ENCODE measurements at regions not wholly inside any gene's neighbourhood (a gene's known extent, or its start where the extent isn't known, plus 50 kb on each side); places are given as distances from the start of the nearest gene placed in this dataset.

DNA sequence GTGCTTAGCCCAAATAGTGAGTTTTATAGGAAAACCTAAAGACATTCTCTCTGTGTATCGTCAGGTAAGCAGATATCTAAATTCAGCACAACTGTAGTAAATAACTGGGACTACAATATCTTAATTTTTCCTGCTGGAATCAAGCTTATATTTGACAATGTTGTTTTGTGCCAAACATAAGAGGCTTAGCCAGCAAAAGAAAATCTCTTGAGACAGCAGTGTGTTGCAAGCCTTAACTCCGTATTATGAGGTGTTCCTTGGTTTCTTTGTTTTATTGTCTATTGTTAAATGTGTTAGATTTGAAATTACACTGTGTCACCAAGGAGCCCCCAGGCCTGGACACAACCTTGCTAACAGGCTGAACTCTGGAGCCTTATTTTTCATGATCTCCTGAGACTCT is 1570.6 kb upstream of the GOT2 start:
- Histone ChIP-seq H2AFZ (no peak overlapping the region), H3K27me3 (ENCODE audit: insufficient read depth) (no peaks in the 10 kb centered on the region), H3F3A (replicated peaks; ENCODE audit: low read depth) (no peaks in the 10 kb centered on the region), H3K9me2 (ENCODE audit: insufficient read depth) (peaks cover 6% of the 10 kb centered on the region), H3K4me3 (no peak overlapping the region), H4K20me1 (replicated peaks; ENCODE audit: insufficient read depth) (no peaks in the 10 kb centered on the region), H3K27ac (ENCODE audit: low read depth) (no peak overlapping the region), H3K36me3 (ENCODE audit: insufficient read depth) (no peaks in the 10 kb centered on the region), H3K79me2 (replicated peaks; ENCODE audit: insufficient read depth) (no peaks in the 10 kb centered on the region), H3K4me1 (ENCODE audit: insufficient read depth) (no peaks in the 10 kb centered on the region), H3K4me2 (no peak overlapping the region)
- Mint-ChIP-seq H3K9me3 (no peaks in the 10 kb centered on the region; the same call in 2 of the 3 replicates), H3K36me3 (ENCODE audit: low read depth) (no peaks in the 10 kb centered on the region), H3K27me3 (ENCODE audit: insufficient read depth, low read depth, poor library complexity) (no peaks in the 10 kb centered on the region), H3K27ac (no peak overlapping the region), H3K4me1 (no peaks in the 10 kb centered on the region; the same call in 2 of the 3 replicates), H3K4me3 (no peak overlapping the region)
- TF ChIP-seq, protein P1, sequence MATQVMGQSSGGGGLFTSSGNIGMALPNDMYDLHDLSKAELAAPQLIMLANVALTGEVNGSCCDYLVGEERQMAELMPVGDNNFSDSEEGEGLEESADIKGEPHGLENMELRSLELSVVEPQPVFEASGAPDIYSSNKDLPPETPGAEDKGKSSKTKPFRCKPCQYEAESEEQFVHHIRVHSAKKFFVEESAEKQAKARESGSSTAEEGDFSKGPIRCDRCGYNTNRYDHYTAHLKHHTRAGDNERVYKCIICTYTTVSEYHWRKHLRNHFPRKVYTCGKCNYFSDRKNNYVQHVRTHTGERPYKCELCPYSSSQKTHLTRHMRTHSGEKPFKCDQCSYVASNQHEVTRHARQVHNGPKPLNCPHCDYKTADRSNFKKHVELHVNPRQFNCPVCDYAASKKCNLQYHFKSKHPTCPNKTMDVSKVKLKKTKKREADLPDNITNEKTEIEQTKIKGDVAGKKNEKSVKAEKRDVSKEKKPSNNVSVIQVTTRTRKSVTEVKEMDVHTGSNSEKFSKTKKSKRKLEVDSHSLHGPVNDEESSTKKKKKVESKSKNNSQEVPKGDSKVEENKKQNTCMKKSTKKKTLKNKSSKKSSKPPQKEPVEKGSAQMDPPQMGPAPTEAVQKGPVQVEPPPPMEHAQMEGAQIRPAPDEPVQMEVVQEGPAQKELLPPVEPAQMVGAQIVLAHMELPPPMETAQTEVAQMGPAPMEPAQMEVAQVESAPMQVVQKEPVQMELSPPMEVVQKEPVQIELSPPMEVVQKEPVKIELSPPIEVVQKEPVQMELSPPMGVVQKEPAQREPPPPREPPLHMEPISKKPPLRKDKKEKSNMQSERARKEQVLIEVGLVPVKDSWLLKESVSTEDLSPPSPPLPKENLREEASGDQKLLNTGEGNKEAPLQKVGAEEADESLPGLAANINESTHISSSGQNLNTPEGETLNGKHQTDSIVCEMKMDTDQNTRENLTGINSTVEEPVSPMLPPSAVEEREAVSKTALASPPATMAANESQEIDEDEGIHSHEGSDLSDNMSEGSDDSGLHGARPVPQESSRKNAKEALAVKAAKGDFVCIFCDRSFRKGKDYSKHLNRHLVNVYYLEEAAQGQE (IDR thresholded peaks at IDR 0.05; ENCODE audit: unreplicated experiment), result no peak
- no peak for ATAC-seq
- DNase-seq (ENCODE audit: low spot score), result no peak

DNA sequence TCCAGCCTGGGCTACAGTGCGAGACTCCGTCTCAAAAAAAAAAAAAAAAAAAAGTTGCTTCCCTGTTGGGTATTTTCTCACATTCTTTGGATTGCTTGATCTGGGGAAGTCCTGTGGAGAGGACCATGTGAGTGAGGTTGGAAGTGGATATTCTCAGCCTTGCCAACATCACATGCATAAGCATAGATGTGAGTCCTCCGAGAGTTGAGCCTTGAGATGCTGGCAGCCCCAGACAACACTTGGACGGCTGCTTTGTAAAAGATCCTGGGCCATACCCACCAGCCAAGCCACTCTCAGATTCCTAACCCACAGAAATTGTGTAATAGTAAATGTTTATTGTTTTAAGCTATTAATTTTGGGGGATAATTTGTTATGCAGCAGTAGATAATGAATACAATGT is 1570.0 kb upstream of the GOT2 start:
- H3K9me3 Mint-ChIP-seq, result no peaks in the 10 kb centered on the region; the same call in 2 of the 3 replicates
- H3K27ac Mint-ChIP-seq, result no peak overlapping the region
- Histone ChIP-seq H3K4me1 (ENCODE audit: insufficient read depth) (no peaks in the 10 kb centered on the region), H3K36me3 (ENCODE audit: insufficient read depth) (no peaks in the 10 kb centered on the region), H3K4me3 (no peak overlapping the region), H3K4me2 (no peak overlapping the region), H3K9me2 (ENCODE audit: insufficient read depth) (peaks cover 6% of the 10 kb centered on the region), H3K27ac (ENCODE audit: low read depth) (no peak overlapping the region), H3K79me2 (replicated peaks; ENCODE audit: insufficient read depth) (no peaks in the 10 kb centered on the region), H3K27me3 (ENCODE audit: insufficient read depth) (no peaks in the 10 kb centered on the region), H2AFZ (no peak overlapping the region), H3F3A (replicated peaks; ENCODE audit: low read depth) (no peaks in the 10 kb centered on the region), H4K20me1 (replicated peaks; ENCODE audit: insufficient read depth) (no peaks in the 10 kb centered on the region)
- H3K4me3 Mint-ChIP-seq, result no peak overlapping the region
- DNase-seq (ENCODE audit: low spot score) (no peak), ATAC-seq (no peak)
- no peaks in the 10 kb centered on the region for H3K36me3 Mint-ChIP-seq (ENCODE audit: low read depth)
- H3K27me3 Mint-ChIP-seq (ENCODE audit: insufficient read depth, low read depth, poor library complexity), result no peaks in the 10 kb centered on the region
- no peaks in the 10 kb centered on the region for H3K4me1 Mint-ChIP-seq
- TF ChIP-seq STAT1 (IDR thresholded peaks at IDR 0.05; ENCODE audit: unreplicated experiment), result no peak
- TF ChIP-seq POLR2AphosphoS5 (IDR thresholded peaks at IDR 0.05; ENCODE audit: low read depth), result no peak
- TF ChIP-seq, protein P2, sequence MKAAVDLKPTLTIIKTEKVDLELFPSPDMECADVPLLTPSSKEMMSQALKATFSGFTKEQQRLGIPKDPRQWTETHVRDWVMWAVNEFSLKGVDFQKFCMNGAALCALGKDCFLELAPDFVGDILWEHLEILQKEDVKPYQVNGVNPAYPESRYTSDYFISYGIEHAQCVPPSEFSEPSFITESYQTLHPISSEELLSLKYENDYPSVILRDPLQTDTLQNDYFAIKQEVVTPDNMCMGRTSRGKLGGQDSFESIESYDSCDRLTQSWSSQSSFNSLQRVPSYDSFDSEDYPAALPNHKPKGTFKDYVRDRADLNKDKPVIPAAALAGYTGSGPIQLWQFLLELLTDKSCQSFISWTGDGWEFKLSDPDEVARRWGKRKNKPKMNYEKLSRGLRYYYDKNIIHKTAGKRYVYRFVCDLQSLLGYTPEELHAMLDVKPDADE (IDR thresholded peaks at IDR 0.05), result no peak
- TF ChIP-seq, protein P1 (IDR thresholded peaks at IDR 0.05; ENCODE audit: unreplicated experiment), result no peak
- TF ChIP-seq, protein P3, sequence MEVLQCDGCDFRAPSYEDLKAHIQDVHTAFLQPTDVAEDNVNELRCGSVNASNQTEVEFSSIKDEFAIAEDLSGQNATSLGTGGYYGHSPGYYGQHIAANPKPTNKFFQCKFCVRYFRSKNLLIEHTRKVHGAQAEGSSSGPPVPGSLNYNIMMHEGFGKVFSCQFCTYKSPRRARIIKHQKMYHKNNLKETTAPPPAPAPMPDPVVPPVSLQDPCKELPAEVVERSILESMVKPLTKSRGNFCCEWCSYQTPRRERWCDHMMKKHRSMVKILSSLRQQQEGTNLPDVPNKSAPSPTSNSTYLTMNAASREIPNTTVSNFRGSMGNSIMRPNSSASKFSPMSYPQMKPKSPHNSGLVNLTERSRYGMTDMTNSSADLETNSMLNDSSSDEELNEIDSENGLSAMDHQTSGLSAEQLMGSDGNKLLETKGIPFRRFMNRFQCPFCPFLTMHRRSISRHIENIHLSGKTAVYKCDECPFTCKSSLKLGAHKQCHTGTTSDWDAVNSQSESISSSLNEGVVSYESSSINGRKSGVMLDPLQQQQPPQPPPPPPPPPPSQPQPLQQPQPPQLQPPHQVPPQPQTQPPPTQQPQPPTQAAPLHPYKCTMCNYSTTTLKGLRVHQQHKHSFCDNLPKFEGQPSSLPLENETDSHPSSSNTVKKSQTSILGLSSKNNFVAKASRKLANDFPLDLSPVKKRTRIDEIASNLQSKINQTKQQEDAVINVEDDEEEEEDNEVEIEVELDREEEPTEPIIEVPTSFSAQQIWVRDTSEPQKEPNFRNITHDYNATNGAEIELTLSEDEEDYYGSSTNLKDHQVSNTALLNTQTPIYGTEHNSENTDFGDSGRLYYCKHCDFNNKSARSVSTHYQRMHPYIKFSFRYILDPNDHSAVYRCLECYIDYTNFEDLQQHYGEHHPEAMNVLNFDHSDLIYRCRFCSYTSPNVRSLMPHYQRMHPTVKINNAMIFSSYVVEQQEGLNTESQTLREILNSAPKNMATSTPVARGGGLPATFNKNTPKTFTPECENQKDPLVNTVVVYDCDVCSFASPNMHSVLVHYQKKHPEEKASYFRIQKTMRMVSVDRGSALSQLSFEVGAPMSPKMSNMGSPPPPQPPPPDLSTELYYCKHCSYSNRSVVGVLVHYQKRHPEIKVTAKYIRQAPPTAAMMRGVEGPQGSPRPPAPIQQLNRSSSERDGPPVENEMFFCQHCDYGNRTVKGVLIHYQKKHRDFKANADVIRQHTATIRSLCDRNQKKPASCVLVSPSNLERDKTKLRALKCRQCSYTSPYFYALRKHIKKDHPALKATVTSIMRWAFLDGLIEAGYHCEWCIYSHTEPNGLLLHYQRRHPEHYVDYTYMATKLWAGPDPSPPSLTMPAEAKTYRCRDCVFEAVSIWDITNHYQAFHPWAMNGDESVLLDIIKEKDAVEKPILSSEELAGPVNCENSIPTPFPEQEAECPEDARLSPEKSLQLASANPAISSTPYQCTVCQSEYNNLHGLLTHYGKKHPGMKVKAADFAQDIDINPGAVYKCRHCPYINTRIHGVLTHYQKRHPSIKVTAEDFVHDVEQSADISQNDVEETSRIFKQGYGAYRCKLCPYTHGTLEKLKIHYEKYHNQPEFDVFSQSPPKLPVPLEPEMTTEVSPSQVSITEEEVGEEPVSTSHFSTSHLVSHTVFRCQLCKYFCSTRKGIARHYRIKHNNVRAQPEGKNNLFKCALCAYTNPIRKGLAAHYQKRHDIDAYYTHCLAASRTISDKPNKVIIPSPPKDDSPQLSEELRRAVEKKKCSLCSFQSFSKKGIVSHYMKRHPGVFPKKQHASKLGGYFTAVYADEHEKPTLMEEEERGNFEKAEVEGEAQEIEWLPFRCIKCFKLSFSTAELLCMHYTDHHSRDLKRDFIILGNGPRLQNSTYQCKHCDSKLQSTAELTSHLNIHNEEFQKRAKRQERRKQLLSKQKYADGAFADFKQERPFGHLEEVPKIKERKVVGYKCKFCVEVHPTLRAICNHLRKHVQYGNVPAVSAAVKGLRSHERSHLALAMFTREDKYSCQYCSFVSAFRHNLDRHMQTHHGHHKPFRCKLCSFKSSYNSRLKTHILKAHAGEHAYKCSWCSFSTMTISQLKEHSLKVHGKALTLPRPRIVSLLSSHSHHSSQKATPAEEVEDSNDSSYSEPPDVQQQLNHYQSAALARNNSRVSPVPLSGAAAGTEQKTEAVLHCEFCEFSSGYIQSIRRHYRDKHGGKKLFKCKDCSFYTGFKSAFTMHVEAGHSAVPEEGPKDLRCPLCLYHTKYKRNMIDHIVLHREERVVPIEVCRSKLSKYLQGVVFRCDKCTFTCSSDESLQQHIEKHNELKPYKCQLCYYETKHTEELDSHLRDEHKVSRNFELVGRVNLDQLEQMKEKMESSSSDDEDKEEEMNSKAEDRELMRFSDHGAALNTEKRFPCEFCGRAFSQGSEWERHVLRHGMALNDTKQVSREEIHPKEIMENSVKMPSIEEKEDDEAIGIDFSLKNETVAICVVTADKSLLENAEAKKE (CRISPR knock-in tag; IDR thresholded peaks at IDR 0.05), result no peak
